SK-N-SH (cell line): ENCODE measurements at regions not wholly inside any gene's neighbourhood (a gene's known extent, or its start where the extent isn't known, plus 50 kb on each side); places are given as distances from the start of the nearest gene placed in this dataset.

Experiments used
- CTCF ChIA-PET: fragments of 300-600, 350-600 bp; formaldehyde crosslinking; extraction: SDS; loops from one replicate; lab custom pipeline; 2021; lab: Yijun Ruan, JAX
- POLR2A ChIA-PET: fragments of 350-600 bp; sonication (Branson Sonifier 250); formaldehyde crosslinking; extraction: SDS; loops from one replicate; lab custom pipeline; 2020; ENCODE audit warnings: antibody characterized with exemption, inconsistent platforms; lab: Yijun Ruan, JAX
- DNase-seq: peaks from one replicate; pipeline ENCODE4 v3.0.0; 2012
- H2AFZ ChIP-seq: fragments of 200-600 bp; sonication (generic); 2 replicates; pipeline ENCODE4 v1.8.1; 2016; ENCODE audit warnings: antibody characterized with exemption, mild to moderate bottlenecking, low read depth
- H3F3A ChIP-seq: fragments of 200-600 bp; sonication (generic); replicated peaks from 2 replicates; pipeline ENCODE3; 2016; ENCODE audit warnings: antibody characterized with exemption, mild to moderate bottlenecking; ENCODE audit not compliant: insufficient read depth
- H3K27ac ChIP-seq, 2 experiments: fragments of 200-500 bp in 1 of 2; fragments of 200-600 bp in 1 of 2; sonication (Bioruptor generic) in 1 of 2; sonication (generic), shearing (Covaris generic) in 1 of 2; 2 replicates each; pipeline versions ENCODE4 v1.5.1 to v1.6.1; 2014 to 2016; ENCODE audit warnings: low read depth in 2 of 2, inconsistent platforms in 1 of 2, low read length in 1 of 2, mild to moderate bottlenecking in 1 of 2, mixed read lengths in 1 of 2
- H3K27me3 ChIP-seq: fragments of 200-600 bp; sonication (generic), shearing (Covaris generic); 2 replicates; pipeline ENCODE4 v1.6.1; 2016; ENCODE audit warnings: mixed run types; ENCODE audit not compliant: insufficient read depth
- H3K36me3 ChIP-seq, 2 experiments: fragments of 200-500 bp in 1 of 2; fragments of 200-600 bp in 1 of 2; sonication (Bioruptor generic) in 1 of 2; sonication (generic) in 1 of 2; replicated peaks in 1 of 2; 2 replicates each; pipeline versions ENCODE3 to v1.5.1; 2014 to 2016; ENCODE audit warnings: low read length in 1 of 2, mild to moderate bottlenecking in 1 of 2; ENCODE audit not compliant: insufficient read depth in 2 of 2, control insufficient read depth in 1 of 2
- H3K4me1 ChIP-seq, 2 experiments: fragments of 200-500 bp in 1 of 2; fragments of 200-600 bp in 1 of 2; sonication (Bioruptor generic) in 1 of 2; sonication (generic), shearing (Covaris generic) in 1 of 2; 2 replicates each; pipeline versions ENCODE4 v1.5.1 to v1.6.1; 2014 to 2016; ENCODE audit warnings: low read depth in 1 of 2, low read length in 1 of 2, mixed run types in 1 of 2; ENCODE audit not compliant: insufficient read depth in 2 of 2, control insufficient read depth in 1 of 2
- H3K4me2 ChIP-seq: fragments of 200-600 bp; sonication (generic), shearing (Covaris generic); 2 replicates; pipeline ENCODE4 v1.6.1; 2017; ENCODE audit warnings: mixed run types
- H3K4me3 ChIP-seq, 2 experiments: fragments of 200-500 bp in 1 of 2; fragments of 200-600 bp in 1 of 2; sonication (Bioruptor generic) in 1 of 2; sonication (generic), shearing (Covaris generic) in 1 of 2; 2 replicates each; pipeline versions ENCODE4 v1.5.1 to v1.8.1; 2014 to 2016; ENCODE audit warnings: low read depth in 2 of 2, inconsistent platforms in 1 of 2, low read length in 1 of 2, mild to moderate bottlenecking in 1 of 2, mixed read lengths in 1 of 2, moderate library complexity in 1 of 2
- H3K79me2 ChIP-seq: fragments of 200-600 bp; sonication (generic); 2 replicates; pipeline ENCODE4 v1.8.1; 2017; ENCODE audit warnings: mild to moderate bottlenecking; ENCODE audit not compliant: insufficient read depth
- H3K9ac ChIP-seq: fragments of 200-600 bp; sonication (generic); 2 replicates; pipeline ENCODE4 v1.6.1; 2017; ENCODE audit warnings: mixed run types
- H3K9me2 ChIP-seq: fragments of 200-600 bp; sonication (generic); 2 replicates; pipeline ENCODE4 v1.6.1; 2017; ENCODE audit warnings: mixed run types
- H3K9me3 ChIP-seq: fragments of 200-600 bp; sonication (generic); 2 replicates; pipeline ENCODE4 v1.6.1; 2017; ENCODE audit warnings: mixed run types, mild to moderate bottlenecking, moderate library complexity
- H4K20me1 ChIP-seq: fragments of 200-600 bp; sonication (generic); 2 replicates; pipeline ENCODE4 v1.6.1; 2017; ENCODE audit warnings: mild to moderate bottlenecking, mixed run types; ENCODE audit not compliant: insufficient read depth
- EZH2phosphoT487 ChIP-seq: fragments of 200-600 bp; sonication (generic); IDR thresholded peaks from 2 replicates; pipeline ENCODE4 v1.6.1; 2017; ENCODE audit warnings: low read depth, mixed run types, mild to moderate bottlenecking, antibody characterized with exemption, moderate library complexity, borderline replicate concordance
- FOXJ3 ChIP-seq: sonication (generic); formaldehyde crosslinking; IDR thresholded peaks from 2 replicates; pipeline ENCODE4 v1.5.1; 2020; ENCODE audit warnings: mild to moderate bottlenecking, missing genetic modification reagents
- GABPA ChIP-seq: IDR thresholded peaks from 2 replicates; pipeline ENCODE4 v1.4.0; 2012; ENCODE audit warnings: low read depth, mild to moderate bottlenecking
- JUND ChIP-seq: IDR thresholded peaks from 2 replicates; pipeline ENCODE4 v1.4.0; 2012
- MAX ChIP-seq: IDR thresholded peaks from 2 replicates; pipeline ENCODE4 v1.4.0; 2012; ENCODE audit warnings: low read depth
- MXI1 ChIP-seq: IDR thresholded peaks from 2 replicates; pipeline ENCODE4 v1.6.1; 2012; ENCODE audit warnings: mild to moderate bottlenecking, low read depth, low read length, improper control_type of control experiment
- POLR2AphosphoS5 ChIP-seq: IDR thresholded peaks from 2 replicates; pipeline ENCODE4 v1.6.1; 2012; ENCODE audit warnings: low read depth, low read length
- RCOR1 ChIP-seq: fragments of 150-350 bp; IDR thresholded peaks from 2 replicates; pipeline ENCODE4 v1.6.1; 2017; ENCODE audit warnings: antibody characterized with exemption, low read length
- REST ChIP-seq: IDR thresholded peaks from 2 replicates; pipeline ENCODE4 v1.6.1; 2012; ENCODE audit warnings: mild to moderate bottlenecking, low read depth, low read length, moderate library complexity
- SIN3A ChIP-seq: IDR thresholded peaks from 2 replicates; pipeline ENCODE4 v1.6.1; 2012; ENCODE audit warnings: low read depth, mild to moderate bottlenecking, low read length, moderate library complexity, borderline replicate concordance
- TCF12 ChIP-seq: IDR thresholded peaks from 2 replicates; pipeline ENCODE4 v1.4.0; 2012
- USF2 ChIP-seq: fragments of 150-350 bp; IDR thresholded peaks from 2 replicates; pipeline ENCODE4 v1.6.1; 2017; ENCODE audit warnings: antibody characterized with exemption, low read length, low read depth, borderline replicate concordance
- ZBTB33 ChIP-seq: IDR thresholded peaks from 2 replicates; pipeline ENCODE4 v1.4.0; 2012; ENCODE audit warnings: low read depth, borderline replicate concordance
- WGBS: methylation state at CpG from one replicate; pipeline ENCODE4 v1.1.6; 2017; ENCODE audit warnings: low lambda C conversion rate; 5-methylcytosine and 5-hydroxymethylcytosine counted together
- TF ChIP-seq, protein P1 (sequence below): fragments of 150-350 bp; IDR thresholded peaks from 2 replicates; pipeline ENCODE4 v1.6.1; 2016; ENCODE audit warnings: mild to moderate bottlenecking, low read depth, low read length

GRCh38 chr7:134367956-134368749, 51.4 kb upstream of the SLC35B4 start:
- ChIA-PET POLR2A (no interaction called here), CTCF (interaction anchor here (0.6 to 3.9 kb wide), 4 partner anchors 10 to 255 kb away, joined by 3 to 20 read pairs (median 4); no protein-coding TSS in a partner anchor)
- Histone ChIP-seq H2AFZ (no peak overlapping the region), H3K4me1 (peaks cover 13% of the 10 kb centered on the region in 2 experiments), H3K27ac (peak overlapping the region in 1 of 2 experiments; percentile 13; a peak in 2 of 4 replicates), H3K36me3 (no peaks in the 10 kb centered on the region), H3K27me3 (no peaks in the 10 kb centered on the region), H4K20me1 (no peaks in the 10 kb centered on the region), H3K9me3 (no peaks in the 10 kb centered on the region), H3K79me2 (no peaks in the 10 kb centered on the region), H3K9me2 (no peaks in the 10 kb centered on the region), H3K4me2 (no peak overlapping the region), H3K4me3 (no peak overlapping the region), H3F3A (peaks cover 17% of the 10 kb centered on the region), H3K9ac (no peak overlapping the region)
- no peak for DNase-seq
- TF ChIP-seq JUND (no peak), MXI1 (no peak), USF2 (no peak), REST (no peak), TCF12 (no peak), FOXJ3 (CRISPR knock-in tag) (no peak), EZH2phosphoT487 (no peak), RCOR1 (no peak), ZBTB33 (no peak), MAX (no peak), SIN3A (no peak), GABPA (no peak), POLR2AphosphoS5 (no peak)
- TF ChIP-seq, protein P1, sequence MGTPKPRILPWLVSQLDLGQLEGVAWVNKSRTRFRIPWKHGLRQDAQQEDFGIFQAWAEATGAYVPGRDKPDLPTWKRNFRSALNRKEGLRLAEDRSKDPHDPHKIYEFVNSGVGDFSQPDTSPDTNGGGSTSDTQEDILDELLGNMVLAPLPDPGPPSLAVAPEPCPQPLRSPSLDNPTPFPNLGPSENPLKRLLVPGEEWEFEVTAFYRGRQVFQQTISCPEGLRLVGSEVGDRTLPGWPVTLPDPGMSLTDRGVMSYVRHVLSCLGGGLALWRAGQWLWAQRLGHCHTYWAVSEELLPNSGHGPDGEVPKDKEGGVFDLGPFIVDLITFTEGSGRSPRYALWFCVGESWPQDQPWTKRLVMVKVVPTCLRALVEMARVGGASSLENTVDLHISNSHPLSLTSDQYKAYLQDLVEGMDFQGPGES: no peak
- 67% methylated on average over 5 of the region's 5 CpGs for WGBS
